GM21619 (cell line): ENCODE measurements at regions not wholly inside any gene's neighbourhood (a gene's known extent, or its start where the extent isn't known, plus 50 kb on each side); places are given as distances from the start of the nearest gene placed in this dataset.
A peak's percentile ranks its signal among the peaks of the same experiment; 100 is the strongest.

Experiments
- ATAC-seq: cut with Tn5 transposase; IDR thresholded peaks from one replicate; pipeline ENCODE4 v1.9.1; 2021; ENCODE audit not compliant: unreplicated experiment

- ATAC-seq, result peak; percentile 45
Observed at GRCh38 chr5:62689599-62690368, 111.2 kb downstream of the LRRC70 start.

GRCh38 chr5:62686692-62687091 lies 108.1 kb downstream of the LRRC70 start:
- no peak for ATAC-seq

GRCh38 chr5:62685221-62685620 lies 106.6 kb downstream of the LRRC70 start:
- ATAC-seq, result no peak

- no peak for ATAC-seq
Observed at GRCh38 chr5:62684310-62684709, 105.7 kb downstream of the LRRC70 start.

GRCh38 chr5:62682059-62682458 lies 103.4 kb downstream of the LRRC70 start:
- ATAC-seq, result no peak

GRCh38 chr5:62681117-62681850 lies 102.7 kb downstream of the LRRC70 start:
- no peak for ATAC-seq

GRCh38 chr5:62680121-62680520 lies 101.5 kb downstream of the LRRC70 start:
- ATAC-seq, result no peak
